IPS DF 6.9 (cell line): ENCODE measurements at regions not wholly inside any gene's neighbourhood (a gene's known extent, or its start where the extent isn't known, plus 50 kb on each side); places are given as distances from the start of the nearest gene placed in this dataset.

Experiments
- DNase-seq: peaks from one replicate; pipeline ENCODE4 v3.0.0-alpha.2; 2013; ENCODE audit warnings: low read depth, low spot score
- H3K27ac ChIP-seq: one replicate; pipeline ENCODE4 v1.5.1; 2013; ENCODE audit warnings: low read length, control low read depth
- H3K27me3 ChIP-seq: 2 replicates; pipeline ENCODE4 v1.6.1; 2013; ENCODE audit warnings: mild to moderate bottlenecking, low read length; ENCODE audit not compliant: control insufficient read depth, insufficient read depth
- H3K36me3 ChIP-seq: 2 replicates; pipeline ENCODE4 v1.6.1; 2013; ENCODE audit warnings: low read length; ENCODE audit not compliant: control insufficient read depth, insufficient read depth
- H3K4me1 ChIP-seq: 2 replicates; pipeline ENCODE4 v1.6.1; 2013; ENCODE audit warnings: low read length; ENCODE audit not compliant: control insufficient read depth, insufficient read depth
- H3K4me3 ChIP-seq: 2 replicates; pipeline ENCODE4 v1.5.1; 2013; ENCODE audit warnings: mild to moderate bottlenecking, low read length
- H3K9me3 ChIP-seq: 2 replicates; pipeline ENCODE4 v1.6.1; 2013; ENCODE audit warnings: low read length, inconsistent platforms; ENCODE audit not compliant: control insufficient read depth, insufficient read depth
- WGBS: extraction: QIAGEN DNeasy Blood & Tissue Kit; methylation state at CpG from one replicate; pipeline ENCODE4 v1.1.7; 2013; ENCODE audit warnings: mixed read lengths, missing lambda C conversion rate; ENCODE audit not compliant: insufficient read length, insufficient coverage; 5-methylcytosine and 5-hydroxymethylcytosine counted together

DNA sequence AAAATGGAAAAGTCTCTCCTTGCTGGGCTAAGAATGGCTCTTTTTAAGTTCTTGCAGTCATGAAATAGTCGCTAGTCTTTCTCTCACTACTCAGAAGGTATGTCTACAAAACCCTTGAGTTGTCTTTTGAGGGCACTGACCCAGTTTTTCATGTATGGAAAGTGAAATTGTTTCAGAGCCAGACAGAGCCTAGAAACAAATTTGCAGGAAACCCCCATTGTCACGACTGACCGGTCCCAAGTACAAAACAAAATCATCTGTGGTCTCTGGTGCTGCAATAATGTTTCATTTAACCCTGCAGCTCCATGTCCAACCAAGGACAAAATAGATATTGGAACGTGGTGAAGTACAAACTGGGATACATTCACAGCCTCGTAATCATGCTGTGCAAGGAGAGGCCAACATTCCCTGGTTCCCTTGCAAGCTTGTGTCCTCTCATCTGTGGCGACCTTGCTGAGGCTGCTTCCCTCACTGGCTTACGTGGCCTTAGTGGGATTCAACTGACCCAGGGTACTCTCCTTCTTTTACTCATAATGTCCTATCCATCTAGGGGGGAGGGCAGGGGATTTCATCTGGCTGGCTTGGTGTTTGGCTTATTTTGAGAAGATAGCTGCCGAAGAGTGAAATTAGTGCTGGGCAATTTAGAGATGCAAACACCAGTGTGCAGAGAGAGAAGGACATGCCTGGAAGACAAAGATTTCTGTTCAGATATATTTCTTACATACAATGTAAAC is 172.5 kb downstream of the IPMK start:
- H3K27me3 ChIP-seq: no peaks in the 10 kb centered on the region
- no peaks in the 10 kb centered on the region for H3K36me3 ChIP-seq
- no CpG with 5 or more reads among the region's 8 CpGs for WGBS

DNA sequence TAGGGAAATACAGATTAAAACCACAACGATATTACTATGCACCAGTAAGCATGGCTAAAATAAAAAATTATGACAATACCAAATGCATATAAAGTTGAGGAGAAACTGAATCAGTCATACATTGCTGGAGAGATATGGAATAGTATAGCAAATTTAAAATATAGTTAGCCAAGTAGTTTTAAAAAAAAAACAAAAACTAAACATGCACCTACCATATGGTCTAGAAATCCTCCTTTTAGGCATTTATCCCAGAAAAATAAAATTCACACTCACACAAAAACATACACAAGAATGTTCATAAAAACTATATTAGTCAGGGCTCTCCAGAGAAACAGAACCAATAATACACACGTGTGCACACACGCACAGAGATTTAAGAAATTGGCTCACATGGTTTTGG is 175.8 kb downstream of the IPMK start:
- Histone ChIP-seq H3K27ac (no peak overlapping the region), H3K4me3 (no peak overlapping the region)
- WGBS: no CpG with 5 or more reads among the region's 3 CpGs

More for the DNA sequence above, 172.5 kb downstream of the IPMK start:
- no peaks in the 10 kb centered on the region for H3K9me3 ChIP-seq
- no peak overlapping the region for H3K27ac ChIP-seq
- no peaks in the 10 kb centered on the region for H3K4me1 ChIP-seq
- no peak overlapping the region for H3K4me3 ChIP-seq
- no peak for DNase-seq

DNA sequence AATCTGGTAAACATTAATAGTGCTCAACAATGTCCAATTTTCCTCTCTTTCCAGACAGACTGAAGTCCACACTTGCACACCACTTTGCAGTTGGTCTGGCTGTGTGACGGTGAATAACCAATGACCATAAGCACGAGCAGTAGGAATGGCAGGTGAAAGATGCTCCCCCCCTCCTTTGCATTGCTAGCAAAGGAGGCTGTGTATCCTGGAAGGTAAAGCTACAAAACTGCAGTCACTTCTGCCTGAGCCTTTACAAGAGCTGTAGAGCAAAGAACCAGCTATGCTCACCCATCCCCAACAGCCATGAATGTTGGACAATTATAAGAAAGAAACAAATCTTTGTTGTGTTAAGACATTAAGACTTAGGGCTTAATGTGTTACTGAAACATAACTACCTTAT is 178.0 kb downstream of the IPMK start:
- no peaks in the 10 kb centered on the region for H3K4me1 ChIP-seq
- H3K9me3 ChIP-seq: no peaks in the 10 kb centered on the region
- no CpG with 5 or more reads among the region's 2 CpGs for WGBS
- no peak overlapping the region for H3K27ac ChIP-seq
- no peaks in the 10 kb centered on the region for H3K27me3 ChIP-seq
- no peak for DNase-seq
- no peak overlapping the region for H3K4me3 ChIP-seq
- no peaks in the 10 kb centered on the region for H3K36me3 ChIP-seq

More for the DNA sequence above, 175.8 kb downstream of the IPMK start:
- Histone ChIP-seq H3K4me1 (no peaks in the 10 kb centered on the region), H3K9me3 (no peaks in the 10 kb centered on the region), H3K27me3 (no peaks in the 10 kb centered on the region), H3K36me3 (no peaks in the 10 kb centered on the region)
- no peak for DNase-seq

DNA sequence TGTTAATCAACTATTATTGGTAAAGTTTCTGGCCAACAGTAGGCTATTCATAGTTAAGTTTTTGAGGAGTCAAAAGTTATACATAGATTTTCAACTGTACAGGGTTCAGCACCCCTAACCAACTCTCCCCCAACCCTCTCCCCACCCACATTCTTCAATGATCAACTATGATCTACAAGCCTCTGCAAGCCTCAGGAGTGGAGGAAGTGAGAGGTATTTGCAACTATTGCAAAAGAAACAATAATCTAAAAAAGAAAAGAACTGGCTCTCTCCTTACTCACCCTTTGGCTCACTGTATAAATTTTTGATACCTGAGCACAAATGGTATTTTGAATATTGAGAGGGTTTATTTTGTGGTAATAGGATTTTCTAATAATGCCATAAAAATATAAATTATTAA is 179.8 kb downstream of the IPMK start:
- no peaks in the 10 kb centered on the region for H3K4me1 ChIP-seq
- no peaks in the 10 kb centered on the region for H3K9me3 ChIP-seq
- H3K27ac ChIP-seq: no peak overlapping the region
- no peak for DNase-seq
- no peaks in the 10 kb centered on the region for H3K27me3 ChIP-seq
- H3K36me3 ChIP-seq: no peaks in the 10 kb centered on the region
- H3K4me3 ChIP-seq: no peak overlapping the region

DNA sequence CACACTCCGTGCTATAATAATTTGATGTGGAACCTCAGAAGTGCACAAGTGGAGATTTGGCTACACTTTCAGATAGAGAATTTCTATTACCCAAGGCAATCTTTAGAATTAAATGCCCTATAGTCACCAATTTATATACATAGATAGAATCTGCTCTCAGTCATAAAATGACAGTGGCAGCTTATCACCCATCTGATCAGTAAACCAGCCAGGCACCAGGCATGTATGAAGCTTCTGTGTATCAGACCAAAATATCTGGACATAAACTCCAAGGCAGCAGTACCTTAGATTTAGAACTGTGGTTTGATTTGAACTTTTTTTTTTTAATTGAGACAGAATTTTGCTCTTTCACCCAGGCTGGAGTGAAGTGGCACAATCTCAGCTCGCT is 180.9 kb downstream of the IPMK start:
- no peaks in the 10 kb centered on the region for H3K27me3 ChIP-seq
- H3K4me3 ChIP-seq: no peak overlapping the region
- H3K27ac ChIP-seq: no peak overlapping the region
- H3K4me1 ChIP-seq: no peaks in the 10 kb centered on the region
- H3K9me3 ChIP-seq: no peaks in the 10 kb centered on the region
- WGBS: no CpG with 5 or more reads among the region's 2 CpGs
- no peaks in the 10 kb centered on the region for H3K36me3 ChIP-seq
- DNase-seq: no peak

DNA sequence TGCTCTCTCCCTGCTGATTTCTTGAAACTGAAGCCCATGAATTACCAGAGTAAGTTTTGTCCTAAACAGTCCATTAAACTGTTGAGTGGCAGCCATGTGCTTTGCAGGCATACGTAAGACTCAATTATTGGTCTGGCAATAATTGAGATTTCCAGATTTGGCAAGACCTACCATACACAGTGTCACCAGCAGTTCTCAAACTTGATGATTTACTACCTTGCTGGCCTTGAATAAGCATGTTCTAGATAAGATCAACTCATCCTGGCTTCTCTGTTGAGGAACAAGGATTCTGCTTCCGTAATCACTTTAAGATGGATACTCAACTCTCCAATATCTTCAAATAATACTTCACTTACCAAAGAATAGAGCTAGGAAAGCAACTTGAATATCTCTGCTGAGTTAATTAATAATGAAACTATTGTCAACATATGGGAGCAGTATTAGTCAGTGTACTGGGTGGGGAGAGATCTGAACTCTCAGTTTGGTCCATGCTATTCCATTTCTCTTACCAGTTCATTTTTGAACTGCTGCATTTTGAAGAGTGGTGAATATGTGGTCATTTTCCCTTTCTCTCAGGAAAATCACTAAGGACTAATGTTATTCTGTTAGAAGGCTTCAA is 181.4 kb downstream of the IPMK start:
- no peak overlapping the region for H3K4me3 ChIP-seq
- no peaks in the 10 kb centered on the region for H3K9me3 ChIP-seq
- no peak for DNase-seq
- H3K27me3 ChIP-seq: no peaks in the 10 kb centered on the region
- H3K4me1 ChIP-seq: no peaks in the 10 kb centered on the region
- no peaks in the 10 kb centered on the region for H3K36me3 ChIP-seq
- no CpG with 5 or more reads among the region's 2 CpGs for WGBS
- H3K27ac ChIP-seq: no peak overlapping the region

DNA sequence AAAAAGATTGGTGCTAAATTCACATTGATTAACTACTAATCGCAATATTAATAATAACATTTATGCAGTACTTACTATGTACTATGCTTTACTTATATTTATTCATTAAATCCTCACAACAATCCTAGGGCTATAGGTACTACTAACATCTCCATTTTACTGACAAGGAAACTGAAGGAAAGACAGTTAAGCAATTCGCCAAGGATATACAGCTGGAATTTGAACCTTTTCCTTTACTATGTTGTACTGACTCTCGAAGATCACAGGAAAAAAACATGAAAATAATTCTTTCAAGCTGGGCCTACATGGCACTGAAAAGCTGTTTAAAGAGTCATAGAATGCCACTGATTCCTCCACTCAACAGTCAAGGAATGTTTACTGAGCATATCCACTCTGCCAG is 185.4 kb downstream of the IPMK start:
- Histone ChIP-seq H3K27ac (no peak overlapping the region), H3K4me3 (no peak overlapping the region), H3K27me3 (no peaks in the 10 kb centered on the region), H3K4me1 (0 out of 2 replicates have a peak, but pooled peaks cover 1% of the 10 kb centered on the region), H3K9me3 (no peaks in the 10 kb centered on the region), H3K36me3 (no peaks in the 10 kb centered on the region)
- WGBS: no CpG with 5 or more reads among the region's 3 CpGs
- DNase-seq: no peak

DNA sequence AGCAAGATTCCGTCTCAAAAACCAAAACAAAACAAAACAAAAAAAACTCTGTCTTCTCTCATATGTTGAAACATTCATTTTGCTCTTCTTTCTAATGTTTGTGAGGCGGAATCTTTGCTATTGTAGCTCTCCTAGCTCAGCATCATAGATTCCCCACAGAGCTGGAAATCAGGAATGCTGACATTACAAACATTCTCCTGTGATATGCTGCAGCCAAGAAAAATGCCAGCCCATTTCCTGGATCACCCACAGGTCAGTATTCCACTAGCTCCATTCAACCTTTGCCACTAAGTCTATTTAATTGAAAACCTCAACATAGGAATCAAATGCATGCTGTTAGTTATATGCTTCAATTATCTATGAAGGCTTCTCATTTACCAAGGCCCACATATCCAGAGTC is 186.3 kb downstream of the IPMK start:
- Histone ChIP-seq H3K36me3 (no peaks in the 10 kb centered on the region), H3K27me3 (no peaks in the 10 kb centered on the region), H3K4me1 (0 out of 2 replicates have a peak, but pooled peaks cover 1% of the 10 kb centered on the region), H3K9me3 (no peaks in the 10 kb centered on the region), H3K27ac (no peak overlapping the region), H3K4me3 (no peak overlapping the region)
- DNase-seq: no peak
- no CpG with 5 or more reads among the region's 2 CpGs for WGBS

DNA sequence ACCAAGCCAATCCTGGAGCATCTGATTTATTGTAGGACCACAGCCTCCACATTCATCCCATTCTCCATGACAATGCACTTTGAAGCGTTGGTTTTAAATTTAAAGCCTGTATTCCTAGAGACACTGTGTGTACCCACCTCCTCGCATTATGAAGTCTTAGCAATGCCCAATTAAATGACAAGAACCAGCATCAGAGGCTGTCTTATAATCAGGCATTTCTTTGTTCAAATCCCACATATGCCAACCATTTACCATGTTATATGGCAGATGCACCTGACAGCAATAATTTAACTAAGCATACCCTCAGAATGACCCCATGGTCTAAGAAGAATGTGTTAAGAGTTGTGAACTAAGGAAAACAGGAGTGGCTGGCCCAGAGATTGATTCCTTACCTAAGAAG is 188.2 kb downstream of the IPMK start:
- Histone ChIP-seq H3K27me3 (no peaks in the 10 kb centered on the region), H3K9me3 (no peaks in the 10 kb centered on the region), H3K27ac (no peak overlapping the region), H3K36me3 (no peaks in the 10 kb centered on the region), H3K4me3 (no peak overlapping the region), H3K4me1 (0 out of 2 replicates have a peak, but pooled peaks cover 1% of the 10 kb centered on the region)
- WGBS: no CpG with 5 or more reads among the region's 2 CpGs
- DNase-seq: no peak

DNA sequence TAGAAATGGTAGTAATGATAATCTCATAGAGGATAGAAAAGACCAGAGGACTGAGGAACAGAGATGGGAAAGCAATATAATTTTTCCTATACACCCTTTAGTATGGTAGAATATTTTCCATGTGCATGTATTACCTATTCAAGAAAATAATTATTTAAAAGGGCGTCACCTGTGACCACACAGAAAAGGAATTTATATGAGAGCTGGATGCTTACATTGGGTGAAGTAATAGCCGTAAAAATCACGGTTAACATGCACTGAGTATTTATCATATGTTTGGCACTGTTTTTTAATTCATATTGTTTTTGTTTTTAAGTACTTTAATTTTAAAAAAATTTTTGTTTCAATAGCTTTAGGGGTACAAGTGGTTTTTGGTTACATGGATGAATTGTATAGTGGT is 195.1 kb downstream of the IPMK start:
- Histone ChIP-seq H3K4me1 (no peaks in the 10 kb centered on the region), H3K27me3 (no peaks in the 10 kb centered on the region), H3K9me3 (no peaks in the 10 kb centered on the region), H3K36me3 (no peaks in the 10 kb centered on the region), H3K27ac (no peak overlapping the region), H3K4me3 (no peak overlapping the region)
- DNase-seq: no peak
- no CpG with 5 or more reads among the region's 3 CpGs for WGBS

DNA sequence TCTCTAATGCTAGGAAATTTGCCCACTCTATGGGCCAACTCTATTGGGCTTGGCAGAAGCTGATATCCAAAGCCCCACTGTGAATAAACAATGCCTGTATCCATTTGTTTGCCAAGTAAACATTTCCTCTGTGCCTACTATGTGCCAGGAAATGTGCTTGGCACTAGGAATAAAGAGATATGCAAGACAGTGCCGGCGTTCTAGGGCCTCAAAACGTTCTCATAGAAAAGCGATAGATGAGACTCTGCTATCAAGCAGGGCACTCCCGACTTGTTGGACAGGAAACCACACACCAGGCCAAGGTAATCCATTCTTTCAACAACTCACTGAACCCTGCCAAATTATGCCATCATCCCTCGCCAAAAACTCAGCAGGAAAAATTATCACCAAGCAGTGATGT is 196.7 kb downstream of the IPMK start:
- Histone ChIP-seq H3K36me3 (no peaks in the 10 kb centered on the region), H3K4me1 (no peaks in the 10 kb centered on the region), H3K4me3 (no peak overlapping the region), H3K27ac (no peak overlapping the region), H3K27me3 (no peaks in the 10 kb centered on the region), H3K9me3 (no peaks in the 10 kb centered on the region)
- no peak for DNase-seq
- WGBS: no CpG with 5 or more reads among the region's 6 CpGs
